ENCODE measurements at regions not wholly inside any gene's neighbourhood (a gene's known extent, or its start where the extent isn't known, plus 50 kb on each side); places are given as distances from the start of the nearest gene placed in this dataset.

GRCh38 chr15:95085056-95085455 is 853.7 kb downstream of the MCTP2 start:
- no peak for DNase-seq (ENCODE audit: low read depth)

- no peak for DNase-seq (ENCODE audit: low read depth)
These were observed 855.3 kb downstream of the MCTP2 start for GRCh38 chr15:95086531-95087252.

- DNase-seq (ENCODE audit: low read depth): no peak
These were observed 855.9 kb downstream of the MCTP2 start for GRCh38 chr15:95087253-95087609.

- no peak for DNase-seq (ENCODE audit: low read depth)
These were observed 860.1 kb downstream of the MCTP2 start for GRCh38 chr15:95091444-95091843.

GRCh38 chr15:95095250-95095649 is 863.9 kb downstream of the MCTP2 start:
- no peak for DNase-seq (ENCODE audit: low read depth)

- DNase-seq (ENCODE audit: low read depth): no peak
These were observed 865.3 kb downstream of the MCTP2 start for GRCh38 chr15:95096651-95097050.

- DNase-seq (ENCODE audit: low read depth): no peak
These were observed 866.0 kb downstream of the MCTP2 start for GRCh38 chr15:95097361-95097760.

GRCh38 chr15:95105229-95105628 is 873.9 kb downstream of the MCTP2 start:
- DNase-seq (ENCODE audit: low read depth): no peak

- no peak for DNase-seq (ENCODE audit: low read depth)
These were observed 875.4 kb downstream of the MCTP2 start for GRCh38 chr15:95106801-95107200.

GRCh38 chr15:95108673-95109072 is 877.3 kb downstream of the MCTP2 start:
- no peak for DNase-seq (ENCODE audit: low read depth)

- DNase-seq (ENCODE audit: low read depth): no peak
These were observed 880.6 kb downstream of the MCTP2 start for GRCh38 chr15:95111969-95112368.

GRCh38 chr15:95113041-95113440 is 881.7 kb downstream of the MCTP2 start:
- no peak for DNase-seq (ENCODE audit: low read depth)

- DNase-seq (ENCODE audit: low read depth): no peak
These were observed 887.8 kb downstream of the MCTP2 start for GRCh38 chr15:95119041-95119610.

GRCh38 chr15:95120595-95120994 is 889.2 kb downstream of the MCTP2 start:
- DNase-seq (ENCODE audit: low read depth): no peak

GRCh38 chr15:95121191-95121590 is 889.8 kb downstream of the MCTP2 start:
- no peak for DNase-seq (ENCODE audit: low read depth)

- no peak for DNase-seq (ENCODE audit: low read depth)
These were observed 894.4 kb downstream of the MCTP2 start for GRCh38 chr15:95125803-95126202.

- no peak for DNase-seq (ENCODE audit: low read depth)
These were observed 896.0 kb downstream of the MCTP2 start for GRCh38 chr15:95127356-95127755.

- no peak for DNase-seq (ENCODE audit: low read depth)
These were observed 898.2 kb downstream of the MCTP2 start for GRCh38 chr15:95129574-95129973.

GRCh38 chr15:95131131-95131556 is 899.8 kb downstream of the MCTP2 start:
- DNase-seq (ENCODE audit: low read depth): no peak

- DNase-seq (ENCODE audit: low read depth): no peak
These were observed 901.4 kb downstream of the MCTP2 start for GRCh38 chr15:95132774-95133173.

GRCh38 chr15:95134431-95135110 is 903.2 kb downstream of the MCTP2 start:
- DNase-seq (ENCODE audit: low read depth): no peak

GRCh38 chr15:95138604-95139270 is 907.4 kb downstream of the MCTP2 start:
- no peak for DNase-seq (ENCODE audit: low read depth)

GRCh38 chr15:95141486-95141885 is 910.1 kb downstream of the MCTP2 start:
- no peak for DNase-seq (ENCODE audit: low read depth)

Data from activated T-cell treated with anti-CD3 and anti-CD28 coated beads for 48 hours (primary cell).